ENCODE measurements at regions not wholly inside any gene's neighbourhood (a gene's known extent, or its start where the extent isn't known, plus 50 kb on each side); places are given as distances from the start of the nearest gene placed in this dataset.

- TF ChIP-seq, protein P1, sequence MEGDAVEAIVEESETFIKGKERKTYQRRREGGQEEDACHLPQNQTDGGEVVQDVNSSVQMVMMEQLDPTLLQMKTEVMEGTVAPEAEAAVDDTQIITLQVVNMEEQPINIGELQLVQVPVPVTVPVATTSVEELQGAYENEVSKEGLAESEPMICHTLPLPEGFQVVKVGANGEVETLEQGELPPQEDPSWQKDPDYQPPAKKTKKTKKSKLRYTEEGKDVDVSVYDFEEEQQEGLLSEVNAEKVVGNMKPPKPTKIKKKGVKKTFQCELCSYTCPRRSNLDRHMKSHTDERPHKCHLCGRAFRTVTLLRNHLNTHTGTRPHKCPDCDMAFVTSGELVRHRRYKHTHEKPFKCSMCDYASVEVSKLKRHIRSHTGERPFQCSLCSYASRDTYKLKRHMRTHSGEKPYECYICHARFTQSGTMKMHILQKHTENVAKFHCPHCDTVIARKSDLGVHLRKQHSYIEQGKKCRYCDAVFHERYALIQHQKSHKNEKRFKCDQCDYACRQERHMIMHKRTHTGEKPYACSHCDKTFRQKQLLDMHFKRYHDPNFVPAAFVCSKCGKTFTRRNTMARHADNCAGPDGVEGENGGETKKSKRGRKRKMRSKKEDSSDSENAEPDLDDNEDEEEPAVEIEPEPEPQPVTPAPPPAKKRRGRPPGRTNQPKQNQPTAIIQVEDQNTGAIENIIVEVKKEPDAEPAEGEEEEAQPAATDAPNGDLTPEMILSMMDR (IDR thresholded peaks at IDR 0.05), result no peak
- TF ChIP-seq POLR2AphosphoS5 (IDR thresholded peaks at IDR 0.05), result no peak
- TF ChIP-seq EP300 (IDR thresholded peaks at IDR 0.05), result no peak
Measured at GRCh38 chr16:7765079-7765550, 432.5 kb downstream of the RBFOX1 start.

All from esophagus muscularis mucosa (tissue), 4 donors.